GM21576 (cell line): ENCODE measurements at regions not wholly inside any gene's neighbourhood (a gene's known extent, or its start where the extent isn't known, plus 50 kb on each side); places are given as distances from the start of the nearest gene placed in this dataset.

Experiments used
- ATAC-seq: cut with Tn5 transposase; IDR thresholded peaks from one replicate; pipeline ENCODE4 v1.9.1; 2021; ENCODE audit warnings: mild to moderate bottlenecking, moderate library complexity; ENCODE audit not compliant: unreplicated experiment

DNA sequence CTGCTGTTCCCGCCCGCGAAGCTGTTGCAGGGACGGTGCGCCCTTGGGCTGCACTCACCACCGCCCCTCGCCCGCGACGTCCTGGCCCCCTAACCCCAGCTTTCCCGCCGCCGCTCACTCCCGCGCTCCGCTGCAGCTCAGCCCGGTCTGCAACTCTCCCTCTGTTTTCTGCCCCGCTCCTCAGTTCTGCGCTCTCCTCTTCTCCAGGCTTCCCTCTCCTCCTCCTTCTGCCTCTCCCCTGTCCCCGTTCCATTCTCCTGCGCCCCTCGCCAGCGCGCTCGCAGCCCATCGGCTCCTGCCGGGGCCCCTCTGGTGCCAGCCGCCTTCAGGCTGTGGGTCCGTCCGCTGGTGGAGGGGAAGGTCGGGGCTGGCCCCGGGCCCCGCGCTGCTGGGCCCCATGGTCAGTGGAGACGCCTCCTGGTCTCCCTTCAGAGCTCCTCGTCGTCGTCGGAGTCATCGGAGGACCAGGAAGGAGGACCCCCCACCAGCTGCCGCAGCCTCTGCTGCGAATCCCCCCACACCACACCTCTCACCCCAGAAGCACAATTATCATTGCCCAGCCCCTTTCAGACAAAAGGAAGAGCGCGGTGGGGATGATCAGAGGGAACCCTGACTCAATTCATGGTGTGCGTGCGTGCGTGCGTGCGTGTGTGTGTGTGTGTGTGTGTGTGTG lies 223.2 kb upstream of the FOXF1 start:
- ATAC-seq: no peak

DNA sequence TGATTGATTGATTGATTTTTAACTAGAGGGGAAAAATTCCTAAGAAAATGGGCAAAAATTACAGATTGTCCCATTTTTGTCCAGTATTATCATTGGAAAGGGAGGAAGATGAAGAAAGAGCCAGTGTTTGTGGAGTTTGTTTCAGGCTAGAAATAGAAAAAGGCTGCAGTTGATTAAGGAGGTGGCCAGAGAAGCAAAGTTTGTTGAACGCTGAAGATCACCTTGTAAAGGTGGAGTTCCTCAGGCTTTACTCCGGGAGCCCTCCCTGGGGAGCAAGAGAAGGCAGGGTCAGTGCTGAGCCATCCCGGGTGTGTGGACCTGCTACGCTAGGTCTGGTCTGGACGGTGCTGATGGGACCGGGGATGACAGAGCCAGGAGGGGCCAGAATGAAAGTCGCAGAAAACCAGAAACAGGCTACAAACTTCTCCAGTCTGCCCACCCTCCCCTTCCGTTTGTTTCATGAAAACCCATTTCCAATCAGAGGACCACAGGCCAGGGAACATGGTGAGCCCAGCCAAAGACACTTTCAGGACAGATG lies 222.6 kb upstream of the FOXF1 start:
- no peak for ATAC-seq

DNA sequence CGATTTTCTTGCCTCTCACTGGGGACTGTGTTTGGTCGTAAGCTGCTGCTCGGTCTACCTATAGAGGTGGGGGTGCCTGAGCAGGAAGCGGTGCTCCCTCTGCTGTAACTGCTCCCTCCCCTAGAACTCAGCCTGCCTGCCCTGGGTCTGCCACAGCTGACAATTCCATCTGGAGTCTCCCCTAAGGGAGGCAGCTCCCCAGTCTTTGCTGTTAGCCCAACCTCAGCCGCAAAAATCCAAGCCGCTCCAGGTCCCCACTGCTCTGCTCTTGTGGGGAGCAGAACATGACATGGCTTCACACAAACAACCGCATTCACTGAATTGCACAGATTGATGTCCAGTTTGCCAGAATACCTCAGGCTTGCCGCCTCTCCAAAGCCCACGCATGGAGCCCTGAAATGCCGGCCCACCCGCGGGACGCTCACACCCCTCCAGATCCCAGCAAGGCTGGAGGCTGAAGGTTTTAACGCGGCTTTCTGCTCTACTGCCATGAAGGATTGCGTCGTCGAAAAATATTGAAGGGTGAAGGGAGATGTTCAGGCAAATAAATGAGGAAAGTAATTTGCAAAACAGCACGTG lies 221.5 kb upstream of the FOXF1 start:
- no peak for ATAC-seq

DNA sequence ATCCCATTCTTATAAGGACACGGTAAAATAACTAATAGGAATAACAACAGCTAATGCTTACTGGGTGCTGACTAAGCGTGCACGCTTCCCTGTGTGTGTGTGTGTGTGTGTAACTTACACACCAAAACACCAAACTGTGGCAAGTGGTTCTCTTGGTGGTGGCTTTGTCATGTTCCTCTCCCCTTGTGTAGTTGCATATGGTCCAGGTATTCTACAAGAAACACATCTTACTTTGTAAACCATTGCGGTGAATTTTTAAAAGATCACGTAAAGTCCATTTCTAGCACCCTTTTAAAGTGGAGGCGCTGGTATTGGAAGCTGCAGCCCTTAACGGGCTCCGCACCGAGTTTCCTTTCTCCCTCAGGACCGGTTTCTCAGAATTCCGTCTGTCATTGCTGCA lies 221.0 kb upstream of the FOXF1 start:
- no peak for ATAC-seq

DNA sequence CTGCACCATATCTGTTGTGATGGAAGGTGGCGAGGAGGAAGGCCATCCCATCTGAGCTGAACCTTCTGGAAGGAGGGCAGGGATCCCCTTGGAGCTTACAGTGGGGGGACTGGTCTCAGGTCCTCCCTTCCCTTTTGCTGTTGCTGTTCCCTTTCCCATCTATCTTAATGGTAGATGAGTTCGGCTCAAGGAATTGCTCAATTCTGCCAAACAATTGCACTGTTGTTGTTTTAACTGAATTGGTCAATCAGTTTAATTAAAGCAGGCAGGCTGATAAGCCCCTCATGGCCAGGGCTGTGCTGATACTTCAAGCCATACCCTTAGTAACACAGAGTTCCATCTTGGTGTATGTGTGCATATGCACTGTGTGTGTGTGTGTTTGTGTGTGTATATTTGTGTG lies 220.4 kb upstream of the FOXF1 start:
- no peak for ATAC-seq

DNA sequence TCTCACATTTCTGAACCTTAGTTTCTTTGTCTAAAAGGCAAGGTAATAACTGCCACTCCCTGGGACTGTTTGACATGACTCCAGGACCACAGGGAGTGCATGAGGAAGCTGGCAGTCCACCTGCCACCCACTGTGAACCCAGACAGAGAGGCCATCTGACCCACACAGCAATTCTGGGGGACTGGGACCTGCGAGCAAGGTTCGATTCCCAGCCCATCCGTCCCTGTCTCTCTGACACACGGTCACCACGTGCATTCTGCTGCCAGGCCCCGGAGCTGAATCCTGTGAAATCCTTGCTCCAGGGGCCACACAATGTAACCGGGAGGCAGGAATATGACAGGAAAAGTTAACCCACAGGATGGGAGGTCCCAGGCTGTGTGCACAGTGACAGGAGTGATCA lies 218.8 kb upstream of the FOXF1 start:
- no peak for ATAC-seq

DNA sequence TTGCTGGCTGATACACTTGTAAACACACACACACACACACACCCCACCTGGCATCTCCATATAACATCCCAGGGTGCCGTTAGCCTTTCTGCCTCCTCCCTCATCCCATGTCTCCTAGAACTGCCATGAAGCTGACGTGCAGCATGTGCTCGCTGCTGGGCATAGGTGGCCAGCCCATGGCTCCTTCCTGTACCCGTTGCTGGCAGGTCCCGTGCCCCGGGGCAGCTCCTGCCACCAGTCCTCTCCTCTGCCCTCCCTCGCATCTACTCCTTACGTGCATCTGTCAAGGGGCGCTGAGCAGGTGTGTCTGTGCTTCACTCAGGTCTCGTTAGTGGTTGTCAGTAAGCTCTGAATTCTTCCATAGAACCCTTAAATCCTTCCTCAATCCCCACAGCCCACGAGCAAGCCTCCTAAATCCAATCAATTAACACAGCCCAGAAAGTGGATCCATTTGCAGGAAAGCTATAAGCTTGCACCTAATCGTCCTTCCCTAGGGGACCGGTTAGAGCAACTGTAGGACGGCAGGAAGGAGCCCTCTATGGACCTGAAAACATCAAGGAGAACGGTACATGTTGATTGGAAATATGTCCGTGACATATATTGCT lies 218.1 kb upstream of the FOXF1 start:
- no peak for ATAC-seq

DNA sequence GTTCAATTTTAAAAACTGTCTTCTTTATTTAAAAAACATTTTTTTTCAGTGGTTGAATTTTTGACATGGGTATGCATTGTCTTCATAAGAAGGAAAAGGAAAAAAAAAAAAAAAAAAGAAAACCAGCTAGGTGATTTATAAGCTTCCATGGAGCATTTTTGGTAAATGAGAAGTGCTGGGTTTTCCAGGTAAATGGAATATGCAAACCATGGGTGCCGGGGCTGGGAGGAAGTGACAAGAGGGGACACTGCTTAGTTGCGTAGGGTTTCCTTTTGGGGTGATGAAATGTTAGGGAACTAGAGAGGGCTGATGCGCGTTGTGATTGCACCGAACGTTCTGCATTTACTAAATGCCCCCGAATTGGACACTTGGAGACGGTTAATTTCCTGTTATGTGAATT lies 217.4 kb upstream of the FOXF1 start:
- no peak for ATAC-seq

DNA sequence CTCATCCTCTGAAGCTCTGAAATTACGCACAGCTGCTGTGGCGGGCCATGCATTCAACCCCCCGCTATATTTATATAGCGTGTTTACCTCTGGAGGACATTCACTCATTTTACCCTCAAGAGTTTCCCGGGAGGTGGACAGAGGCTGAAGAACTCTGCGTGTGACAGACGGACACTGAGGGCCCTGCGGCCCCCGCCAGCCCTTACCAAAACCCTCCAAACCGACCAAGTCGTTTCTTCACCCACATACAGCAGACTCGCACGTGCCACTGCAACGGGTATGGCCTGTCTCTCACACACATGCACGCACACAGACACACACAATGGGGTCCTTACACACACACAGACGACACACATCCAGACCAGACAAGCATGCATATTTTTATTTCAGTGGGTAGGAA lies 216.4 kb upstream of the FOXF1 start:
- ATAC-seq: no peak

DNA sequence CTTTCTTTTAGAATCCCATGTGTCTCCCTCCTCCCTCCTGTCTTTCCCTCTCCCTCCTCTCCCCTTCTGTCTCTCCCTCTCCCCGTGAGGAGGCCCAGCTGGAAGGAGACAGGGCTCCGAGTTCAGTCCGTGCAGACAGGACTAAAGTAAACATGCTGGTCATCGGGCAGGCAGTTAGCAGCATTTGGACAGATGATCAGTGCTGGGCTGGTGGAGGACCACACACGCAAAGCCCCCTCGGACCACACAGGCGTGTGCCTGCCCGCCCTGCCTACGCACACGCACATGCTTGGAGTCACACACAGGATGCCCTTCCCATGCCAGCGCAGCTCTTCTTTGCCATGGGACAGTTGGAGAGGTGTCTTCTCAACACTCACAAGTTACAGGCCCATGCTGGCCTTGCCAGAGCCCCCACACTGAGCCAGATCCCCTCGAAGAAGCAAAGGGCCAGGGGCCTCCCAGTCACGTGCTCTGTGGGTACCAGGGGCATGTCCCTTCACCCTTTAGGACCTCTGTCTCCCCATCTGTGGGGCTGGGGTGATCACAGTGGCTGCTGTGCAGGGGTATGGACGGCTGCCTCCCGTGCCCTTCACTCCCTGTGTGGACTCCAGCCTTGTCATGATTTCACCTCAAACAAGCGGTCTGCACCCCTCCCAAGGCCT lies 215.7 kb upstream of the FOXF1 start:
- no peak for ATAC-seq

DNA sequence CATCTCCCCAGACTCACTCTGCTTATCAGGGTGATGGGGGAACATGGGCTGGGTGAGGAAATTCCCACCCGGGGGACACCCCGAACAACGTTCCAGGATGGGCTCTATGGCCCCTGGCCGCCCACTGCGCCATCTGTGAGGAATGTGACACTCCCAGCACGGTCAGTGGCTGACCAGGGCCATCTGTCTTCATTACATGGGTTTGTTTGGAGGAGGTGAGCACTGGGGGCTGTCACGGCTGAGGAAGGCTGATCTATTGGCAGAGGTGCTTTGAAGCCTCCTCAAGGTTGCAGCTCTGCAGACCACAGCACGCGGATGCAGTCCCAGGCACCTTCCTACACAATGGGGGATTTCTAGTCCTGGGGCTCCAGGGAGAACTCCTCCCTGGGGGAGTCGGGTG lies 214.1 kb upstream of the FOXF1 start:
- ATAC-seq: no peak

DNA sequence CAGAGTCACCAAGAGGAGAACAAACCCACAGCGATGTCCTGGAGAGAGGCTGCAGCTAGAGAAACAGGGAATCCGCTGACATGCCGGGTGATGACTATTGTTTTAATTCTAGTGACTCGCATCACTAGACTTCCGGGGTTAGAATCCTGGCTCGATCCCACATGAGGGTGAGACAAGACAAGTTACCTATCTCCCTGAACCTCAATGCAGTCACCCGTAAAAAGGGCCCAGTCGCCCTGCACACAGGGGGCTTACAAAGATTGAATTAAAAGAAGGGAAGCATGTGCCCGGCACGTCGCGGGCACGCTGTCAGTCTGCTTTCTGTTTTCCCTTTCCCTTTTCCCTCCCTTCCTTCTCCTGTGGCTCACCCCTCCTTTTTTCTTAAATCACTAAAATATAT lies 212.9 kb upstream of the FOXF1 start:
- no peak for ATAC-seq

DNA sequence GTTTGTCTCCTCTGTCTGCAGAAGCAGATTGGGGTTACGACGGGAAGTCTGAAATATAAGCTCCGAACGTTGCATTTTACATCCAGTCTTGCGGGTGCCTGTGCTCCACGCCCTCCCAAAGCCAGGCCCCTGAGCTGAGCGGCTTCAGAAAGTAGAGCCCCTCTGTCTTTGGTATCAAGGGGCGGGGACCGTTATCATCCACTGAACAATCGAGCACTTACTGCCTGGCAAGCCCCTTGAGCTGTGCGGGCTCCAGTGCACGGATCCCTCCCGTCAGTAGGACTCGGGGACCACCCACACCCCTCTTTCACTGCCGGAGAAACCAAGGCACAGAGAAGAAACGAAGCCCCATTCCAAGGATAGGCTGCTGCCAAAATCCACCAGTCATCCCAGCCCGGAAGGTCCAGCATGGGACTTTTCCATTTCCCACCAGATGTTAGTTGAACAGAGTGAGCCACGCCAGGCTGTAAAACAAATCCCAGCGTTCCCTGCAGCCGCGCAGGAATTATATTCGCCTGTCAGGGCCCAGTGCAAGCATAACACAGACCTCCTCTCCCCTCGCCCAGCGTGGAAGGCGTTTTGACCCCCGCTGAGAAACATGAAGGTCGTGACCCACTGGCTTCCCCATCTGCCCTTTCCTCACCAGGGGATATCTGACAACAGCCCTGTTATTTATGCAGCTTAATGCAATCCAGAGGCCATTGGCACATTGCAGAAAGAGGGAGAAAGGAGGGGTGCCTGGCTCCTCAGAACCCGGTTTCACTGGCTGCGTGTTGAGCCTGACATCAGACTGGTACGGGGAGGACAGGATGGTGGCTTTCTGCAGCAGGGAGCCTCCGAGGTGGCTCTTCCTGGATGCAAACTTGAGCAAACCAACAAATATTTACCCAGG lies 212.2 kb upstream of the FOXF1 start:
- no peak for ATAC-seq

DNA sequence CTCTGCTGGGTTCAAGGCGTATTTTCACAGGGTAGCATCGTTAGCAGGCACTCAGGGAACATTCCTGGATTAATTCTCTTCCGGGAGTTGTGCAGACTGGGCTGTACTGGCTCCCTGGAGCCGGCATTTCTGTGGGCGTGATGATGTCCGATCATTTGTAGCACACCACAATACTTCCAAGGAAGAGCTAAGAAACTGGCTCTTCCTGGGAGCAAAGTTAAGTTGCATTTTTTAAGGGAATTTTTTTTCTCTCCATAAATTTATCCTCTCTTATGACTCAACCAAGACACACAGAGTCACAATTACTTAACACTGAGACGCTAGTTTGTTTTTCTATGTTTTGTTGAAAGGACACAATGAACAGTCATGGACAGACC lies 211.6 kb upstream of the FOXF1 start:
- ATAC-seq: no peak

DNA sequence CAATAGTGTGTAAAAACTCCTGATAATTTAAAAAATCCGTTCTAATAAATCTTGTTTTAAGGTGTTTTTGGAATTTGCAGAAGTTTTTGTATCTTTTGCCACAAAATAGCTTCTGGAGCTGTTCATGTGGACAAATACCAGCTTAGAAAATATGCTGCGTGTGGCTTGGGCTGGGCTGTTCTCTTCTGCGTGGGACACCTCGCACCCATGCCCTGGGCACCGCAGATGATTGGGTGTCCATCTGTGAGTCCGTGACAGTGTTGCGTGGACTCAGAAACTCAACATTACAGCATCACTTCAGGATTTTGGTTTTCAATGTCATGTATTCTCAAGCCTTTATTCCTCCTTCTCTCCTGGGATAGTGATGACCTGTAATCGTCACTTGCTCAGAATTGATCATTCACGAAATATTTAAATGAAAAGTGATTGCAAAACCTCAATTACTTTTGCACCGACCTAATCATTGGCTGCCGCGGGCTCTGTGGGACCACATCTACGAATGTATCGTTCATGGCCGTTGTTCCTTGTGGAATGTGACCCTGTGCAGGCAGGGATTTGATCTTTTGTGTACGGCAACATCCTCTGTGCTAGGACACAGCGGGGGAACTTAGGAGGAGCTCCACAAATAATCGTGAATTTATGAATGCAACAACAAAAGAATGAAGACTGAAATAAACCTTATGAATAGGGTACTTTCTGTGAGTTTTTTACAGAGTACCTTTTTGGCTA lies 210.3 kb upstream of the FOXF1 start:
- ATAC-seq: no peak

DNA sequence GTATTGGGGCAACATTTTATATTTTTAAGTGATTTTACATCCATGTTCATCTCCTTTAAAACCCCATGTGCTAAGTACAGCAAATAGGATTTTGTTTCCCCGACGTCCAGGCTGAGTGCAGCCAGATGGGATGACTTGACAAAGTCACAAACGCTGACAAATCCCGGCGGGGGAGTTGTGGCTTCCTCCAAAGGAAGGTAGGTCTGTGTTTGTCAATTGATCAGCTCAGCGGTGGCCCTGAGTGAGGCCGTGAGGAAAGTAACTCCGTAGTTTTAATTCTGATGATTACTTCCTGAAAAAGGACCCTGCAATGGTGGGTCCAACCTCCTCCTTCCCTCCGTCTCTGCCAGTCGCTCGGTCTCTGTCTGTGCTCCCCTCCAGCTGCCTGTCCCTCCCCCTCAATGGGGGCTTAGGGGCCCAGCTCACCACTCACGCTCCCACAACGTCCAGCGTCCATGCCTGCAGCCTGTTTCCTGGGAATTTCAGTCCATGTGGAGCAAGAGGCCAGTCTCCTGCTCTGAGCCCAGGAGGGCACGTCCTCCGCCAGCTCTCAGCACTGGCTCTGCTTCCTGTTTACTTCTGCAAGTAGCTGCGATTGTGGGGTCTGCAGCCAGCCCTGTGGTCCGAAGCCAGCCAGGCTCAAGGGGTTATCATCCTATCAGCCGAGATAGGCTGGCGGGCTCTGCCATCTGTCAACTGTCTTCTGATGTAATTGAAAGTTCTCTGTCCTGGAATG lies 209.4 kb upstream of the FOXF1 start:
- no peak for ATAC-seq

DNA sequence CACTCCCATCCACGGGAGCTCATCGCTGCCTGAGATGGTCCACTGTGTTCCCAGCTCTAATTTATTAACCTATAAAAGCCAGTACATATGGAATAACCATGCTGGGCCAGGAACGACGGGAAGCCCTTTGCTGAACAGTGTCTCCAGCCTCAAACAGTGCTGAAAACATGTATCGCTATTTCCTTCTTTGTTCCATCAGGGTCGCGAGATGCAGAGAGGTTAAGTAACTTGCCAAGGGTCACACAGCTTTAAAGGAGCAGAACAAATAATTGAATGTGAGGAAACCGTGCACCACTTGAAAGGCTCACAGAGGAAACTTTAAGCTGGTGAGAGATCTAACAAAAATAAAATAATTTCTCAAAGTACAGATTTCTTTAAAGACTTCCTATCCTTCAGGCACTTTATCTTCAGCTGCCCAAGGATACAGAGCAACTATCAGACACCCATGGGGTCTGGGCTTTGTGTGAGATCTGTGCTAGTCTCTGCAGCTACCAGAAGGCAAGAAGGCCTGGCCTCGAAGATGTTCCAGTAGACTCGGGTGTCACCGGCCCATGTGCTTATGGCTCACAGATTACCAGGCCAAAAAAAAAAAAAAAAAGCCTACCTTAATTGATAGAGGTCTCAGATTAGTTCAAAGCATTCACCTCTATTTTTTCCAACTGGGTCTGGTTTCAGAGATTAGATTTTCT lies 207.8 kb upstream of the FOXF1 start:
- no peak for ATAC-seq

DNA sequence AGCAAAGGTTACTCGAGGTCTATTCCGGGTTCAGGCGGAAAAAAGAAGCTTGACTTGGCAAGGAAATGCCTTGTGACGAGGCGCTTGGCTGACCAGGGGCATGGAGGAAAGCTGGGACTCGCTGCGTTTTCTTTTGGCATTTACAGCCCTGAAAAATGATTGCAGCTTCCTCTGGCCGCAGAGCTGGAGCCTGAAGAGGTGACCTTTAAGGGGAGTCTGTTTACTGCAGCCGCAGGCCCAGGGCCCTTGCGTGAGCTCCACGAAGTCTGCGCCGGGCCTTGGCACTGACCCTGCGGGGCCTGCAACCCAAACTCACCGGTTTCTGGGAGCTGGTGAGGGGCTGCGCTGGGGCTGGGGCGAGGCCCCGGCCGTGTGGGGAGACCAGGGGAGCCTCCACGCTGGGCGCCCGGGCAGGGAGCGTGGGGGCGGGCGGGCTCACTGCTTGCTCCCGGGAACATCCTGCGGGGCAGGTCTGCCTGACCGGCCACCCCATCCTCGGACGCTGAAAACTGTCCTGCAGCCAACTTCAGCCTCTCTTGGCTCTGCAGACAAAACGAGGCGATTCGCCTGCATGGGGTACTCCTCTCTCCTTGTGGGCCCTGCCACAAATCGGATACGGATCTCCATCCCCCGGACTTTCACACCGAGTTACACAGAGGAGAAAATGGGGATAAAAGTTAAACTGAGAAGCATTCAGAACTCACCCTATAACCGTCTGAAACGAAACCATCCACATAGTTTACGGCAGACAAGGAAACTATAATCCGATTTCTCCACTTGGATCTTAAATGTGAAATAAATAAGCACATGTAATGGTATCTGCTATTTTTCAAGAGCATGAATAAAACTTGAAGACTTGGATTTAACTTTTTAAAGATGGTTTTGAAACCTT lies 206.3 kb upstream of the FOXF1 start:
- no peak for ATAC-seq
